A673 (cell line): ENCODE measurements at regions not wholly inside any gene's neighbourhood (a gene's known extent, or its start where the extent isn't known, plus 50 kb on each side); places are given as distances from the start of the nearest gene placed in this dataset.

Experiments
- BruUV-seq: library from RNA; stranded (reverse); fragments of 400-500 nt; replicated peaks from 2 replicates; lab custom pipeline; 2021; lab: Mats Ljungman, UMichigan
- CTCF ChIA-PET: fragments of 300-600 bp; sonication (Branson Sonifier 250); formaldehyde crosslinking; loops from one replicate; lab custom pipeline; 2022; ENCODE audit warnings: antibody characterized with exemption; lab: Charles Lee
- POLR2A ChIA-PET: fragments of 300-600 bp; sonication (Branson Sonifier 250); formaldehyde crosslinking; loops from one replicate; lab custom pipeline; 2022; ENCODE audit warnings: antibody characterized with exemption; ENCODE audit not compliant: low non-redundant PET; lab: Charles Lee
- DNase-seq: peaks from one replicate; pipeline ENCODE4 v3.0.0-alpha.2; 2015; ENCODE audit warnings: low spot score
- H3K27ac ChIP-seq: fragments of 200-600 bp; sonication (generic); 2 replicates; pipeline ENCODE4 v1.5.1; 2016; ENCODE audit warnings: mixed run types, low read depth, mild to moderate bottlenecking, mixed read lengths, antibody characterized with exemption, low read length; ENCODE audit not compliant: poor library complexity, severe bottlenecking
- H3K27me3 ChIP-seq: fragments of 200-600 bp; sonication (generic); replicated peaks from 2 replicates; pipeline ENCODE4 v1.6.1; 2017; ENCODE audit warnings: mixed run types, low read depth, mild to moderate bottlenecking, mixed read lengths, antibody characterized with exemption, low read length; ENCODE audit not compliant: insufficient read depth, poor library complexity
- H3K36me3 ChIP-seq: fragments of 200-600 bp; sonication (generic); 2 replicates; pipeline ENCODE4 v1.6.1; 2016; ENCODE audit warnings: mixed run types, mild to moderate bottlenecking, mixed read lengths, antibody characterized with exemption, low read length; ENCODE audit not compliant: insufficient read depth, poor library complexity, severe bottlenecking
- H3K4me1 ChIP-seq: fragments of 200-600 bp; sonication (generic); 2 replicates; pipeline ENCODE4 v1.6.1; 2017; ENCODE audit warnings: mixed run types, mild to moderate bottlenecking, mixed read lengths, antibody characterized with exemption, low read length; ENCODE audit not compliant: insufficient read depth, poor library complexity, severe bottlenecking
- H3K4me3 ChIP-seq: fragments of 200-600 bp; sonication (generic); 2 replicates; pipeline ENCODE4 v1.5.1; 2016; ENCODE audit warnings: low read depth, mixed run types, mild to moderate bottlenecking, mixed read lengths, low read length; ENCODE audit not compliant: poor library complexity, severe bottlenecking
- H3K9me3 ChIP-seq: fragments of 200-600 bp; sonication (generic); 2 replicates; pipeline ENCODE4 v1.6.1; 2016; ENCODE audit warnings: mixed run types, low read depth, mild to moderate bottlenecking, mixed read lengths, antibody characterized with exemption, low read length; ENCODE audit not compliant: poor library complexity, severe bottlenecking
- CTCF ChIP-seq: fragments of 300-800, 200-600 bp; sonication (generic); conservative IDR thresholded peaks from 2 replicates; pipeline ENCODE4 v1.5.1; 2017; ENCODE audit warnings: low read depth, mild to moderate bottlenecking, antibody characterized with exemption, low read length, moderate library complexity, mixed read lengths
- EZH2 ChIP-seq: fragments of 200-600 bp; sonication (generic); IDR thresholded peaks from 2 replicates; pipeline ENCODE4 v1.6.1; 2017; ENCODE audit warnings: borderline replicate concordance, low read depth, mild to moderate bottlenecking, mixed read lengths, antibody characterized with exemption, low read length; ENCODE audit not compliant: poor library complexity, severe bottlenecking
- intact Hi-C: fragments of 100-400 bp; cut with micrococcal nuclease; formaldehyde crosslinking; loops from one replicate; pipeline ENCODE4 v1.10.0; 2022; ENCODE audit not compliant: unreplicated experiment

- CTCF ChIA-PET: no interaction called here
Measured at GRCh38 chr10:132487241-132488135, 50.1 kb upstream of the INPP5A start.

More at GRCh38 chr10:132487241-132488135, 50.1 kb upstream of the INPP5A start:
- DNase-seq: no peak
- no peak for TF ChIP-seq CTCF
- TF ChIP-seq EZH2: no peak
- intact Hi-C loops: no loop called here
- no TSS peak for BruUV-seq
- Histone ChIP-seq H3K27ac (no peak overlapping the region), H3K27me3 (no peaks in the 10 kb centered on the region), H3K4me3 (no peak overlapping the region), H3K4me1 (peaks cover under 1% of the 10 kb centered on the region), H3K36me3 (no peaks in the 10 kb centered on the region), H3K9me3 (no peaks in the 10 kb centered on the region)
- POLR2A ChIA-PET: no interaction called here
